IMR-90 (cell line): ENCODE measurements at regions not wholly inside any gene's neighbourhood (a gene's known extent, or its start where the extent isn't known, plus 50 kb on each side); places are given as distances from the start of the nearest gene placed in this dataset.

Experiments
- ATAC-seq: fragments of 200-7000 bp; cut with Tn5 transposase; 2 replicates; pipeline ENCODE4 v1.9.1; 2020; ENCODE audit warnings: low read depth, mild to moderate bottlenecking, moderate library complexity
- BruUV-seq: library from RNA; stranded (reverse); fragments of 400-500 nt; replicated peaks from 2 replicates; lab custom pipeline; 2021; lab: Mats Ljungman, UMichigan
- CTCF ChIA-PET: fragments of 300-600 bp; formaldehyde crosslinking; extraction: SDS; loops from one replicate; lab custom pipeline; 2021; ENCODE audit warnings: antibody characterized with exemption; lab: Yijun Ruan, JAX
- POLR2A ChIA-PET: fragments of 300-600 bp; sonication (Branson Sonifier 250); formaldehyde crosslinking; loops from one replicate; lab custom pipeline; 2022; ENCODE audit warnings: antibody characterized with exemption; ENCODE audit not compliant: unreplicated experiment; lab: Charles Lee
- DNase-seq: peaks from one replicate; pipeline ENCODE4 v3.0.0; 2013
- H2AFZ ChIP-seq: replicated peaks from 2 replicates; pipeline ENCODE3; 2013; ENCODE audit warnings: low read length, mild to moderate bottlenecking; ENCODE audit not compliant: poor library complexity
- H2AK5ac ChIP-seq: 2 replicates; pipeline ENCODE4 v1.6.1; 2013; ENCODE audit warnings: low read depth, low read length, inconsistent platforms
- H2AK9ac ChIP-seq: replicated peaks from 2 replicates; pipeline ENCODE3; 2013; ENCODE audit warnings: mild to moderate bottlenecking, low read depth, low read length, moderate library complexity; ENCODE audit not compliant: poor library complexity
- H2BK120ac ChIP-seq: 2 replicates; pipeline ENCODE4 v1.6.1; 2013; ENCODE audit warnings: low read depth, low read length, inconsistent platforms
- H2BK15ac ChIP-seq: 3 replicates; pipeline ENCODE4 v1.6.1; 2013; ENCODE audit warnings: low read depth, low read length, inconsistent platforms
- H2BK20ac ChIP-seq: 2 replicates; pipeline ENCODE4 v1.6.1; 2013; ENCODE audit warnings: low read depth, mild to moderate bottlenecking, inconsistent platforms, low read length, moderate library complexity
- H2BK5ac ChIP-seq: 2 replicates; pipeline ENCODE4 v1.6.1; 2013; ENCODE audit warnings: mild to moderate bottlenecking, low read depth, low read length, inconsistent platforms; ENCODE audit not compliant: poor library complexity, severe bottlenecking
- H3K14ac ChIP-seq: replicated peaks from 2 replicates; pipeline ENCODE4 v1.6.1; 2013; ENCODE audit warnings: low read depth, low read length, inconsistent platforms
- H3K18ac ChIP-seq: 2 replicates; pipeline ENCODE4 v1.6.1; 2013; ENCODE audit warnings: low read depth, low read length, control low read depth
- H3K23ac ChIP-seq: 2 replicates; pipeline ENCODE4 v1.6.1; 2013; ENCODE audit warnings: low read depth, low read length, inconsistent platforms
- H3K27ac ChIP-seq: 2 replicates; pipeline ENCODE4 v1.5.1; 2013; ENCODE audit warnings: mild to moderate bottlenecking, control low read depth, low read length; ENCODE audit not compliant: insufficient read depth
- H3K27me3 ChIP-seq: 2 replicates; pipeline ENCODE4 v1.6.1; 2013; ENCODE audit warnings: low read length; ENCODE audit not compliant: control insufficient read depth, insufficient read depth
- H3K36me3 ChIP-seq: 2 replicates; pipeline ENCODE4 v1.6.1; 2013; ENCODE audit warnings: low read length, mixed read lengths; ENCODE audit not compliant: control insufficient read depth, insufficient read depth
- H3K4ac ChIP-seq: 2 replicates; pipeline ENCODE4 v1.6.1; 2013; ENCODE audit warnings: low read depth, low read length, inconsistent platforms
- H3K4me1 ChIP-seq: 2 replicates; pipeline ENCODE4 v1.6.1; 2013; ENCODE audit warnings: low read length, mixed read lengths; ENCODE audit not compliant: control insufficient read depth, insufficient read depth
- H3K4me2 ChIP-seq: 2 replicates; pipeline ENCODE4 v1.6.1; 2013; ENCODE audit warnings: low read depth, mild to moderate bottlenecking, control low read depth, low read length, moderate library complexity
- H3K4me3 ChIP-seq: 2 replicates; pipeline ENCODE4 v1.5.1; 2013; ENCODE audit warnings: low read depth, mild to moderate bottlenecking, control low read depth, low read length, moderate library complexity; ENCODE audit not compliant: insufficient read depth
- H3K56ac ChIP-seq: 2 replicates; pipeline ENCODE4 v1.6.1; 2013; ENCODE audit warnings: low read length, inconsistent platforms; ENCODE audit not compliant: insufficient read depth; ENCODE audit errors: extremely low read depth
- H3K79me1 ChIP-seq, 2 experiments: 2 replicates each; pipeline ENCODE4 v1.6.1; 2013; ENCODE audit warnings: low read length in 2 of 2, inconsistent platforms in 1 of 2, low read depth in 1 of 2
- H3K9ac ChIP-seq: 2 replicates; pipeline ENCODE4 v1.6.1; 2013; ENCODE audit warnings: low read depth, low read length, control low read depth
- H3K9me1 ChIP-seq: 2 replicates; pipeline ENCODE4 v1.6.1; 2013; ENCODE audit warnings: low read length, inconsistent platforms; ENCODE audit not compliant: insufficient read depth
- H3K9me3 ChIP-seq: 2 replicates; pipeline ENCODE4 v1.6.1; 2013; ENCODE audit warnings: low read length; ENCODE audit not compliant: control insufficient read depth, insufficient read depth
- H4K20me1 ChIP-seq: 2 replicates; pipeline ENCODE4 v1.6.1; 2013; ENCODE audit warnings: low read length, inconsistent platforms; ENCODE audit not compliant: insufficient read depth
- H4K5ac ChIP-seq: 2 replicates; pipeline ENCODE4 v1.6.1; 2013; ENCODE audit warnings: mild to moderate bottlenecking, low read depth, low read length, control low read depth
- H4K8ac ChIP-seq, 2 experiments: 2 replicates each; pipeline ENCODE4 v1.6.1; 2013; ENCODE audit warnings: low read depth in 2 of 2, low read length in 2 of 2, control low read depth in 1 of 2, inconsistent platforms in 1 of 2
- H4K91ac ChIP-seq: 2 replicates; pipeline ENCODE4 v1.6.1; 2013; ENCODE audit warnings: low read depth, low read length, inconsistent platforms; ENCODE audit not compliant: insufficient read depth
- BHLHE40 ChIP-seq: fragments of 150-350 bp; IDR thresholded peaks from 2 replicates; pipeline ENCODE4 v1.6.1; 2016; ENCODE audit warnings: mild to moderate bottlenecking, low read depth, low read length
- CEBPB ChIP-seq: IDR thresholded peaks from 2 replicates; pipeline ENCODE4 v1.6.1; 2012; ENCODE audit warnings: low read depth, low read length, improper control_type of control experiment
- CHD1 ChIP-seq: IDR thresholded peaks from 2 replicates; pipeline ENCODE4 v1.6.1; 2012; ENCODE audit warnings: low read depth, low read length, improper control_type of control experiment
- FOS ChIP-seq: fragments of 150-350 bp; IDR thresholded peaks from 2 replicates; pipeline ENCODE4 v1.6.1; 2016; ENCODE audit warnings: low read depth, low read length
- MAFK ChIP-seq: IDR thresholded peaks from 2 replicates; pipeline ENCODE4 v1.6.1; 2012; ENCODE audit warnings: low read depth, low read length, improper control_type of control experiment
- MAZ ChIP-seq: IDR thresholded peaks from 2 replicates; pipeline ENCODE4 v1.6.1; 2012; ENCODE audit warnings: low read depth, mild to moderate bottlenecking, low read length, improper control_type of control experiment, moderate library complexity, borderline replicate concordance
- MXI1 ChIP-seq: IDR thresholded peaks from 2 replicates; pipeline ENCODE4 v1.6.1; 2012; ENCODE audit warnings: low read depth, mild to moderate bottlenecking, low read length, moderate library complexity, borderline replicate concordance
- NFE2L2 ChIP-seq: fragments of 150-350 bp; IDR thresholded peaks from 2 replicates; pipeline ENCODE4 v1.6.1; 2016; ENCODE audit warnings: low read depth, mild to moderate bottlenecking, low read length
- POLR2A ChIP-seq: IDR thresholded peaks from 2 replicates; pipeline ENCODE4 v1.6.1; 2012; ENCODE audit warnings: mild to moderate bottlenecking, low read depth, low read length
- RAD21 ChIP-seq: IDR thresholded peaks from 2 replicates; pipeline ENCODE4 v1.6.1; 2012; ENCODE audit warnings: low read length, improper control_type of control experiment
- RCOR1 ChIP-seq: IDR thresholded peaks from 2 replicates; pipeline ENCODE4 v1.6.1; 2012; ENCODE audit warnings: mild to moderate bottlenecking, low read length, improper control_type of control experiment; ENCODE audit not compliant: insufficient replicate concordance
- RFX5 ChIP-seq: IDR thresholded peaks from 2 replicates; pipeline ENCODE4 v1.8.0; 2012; ENCODE audit warnings: low read depth, mild to moderate bottlenecking, low read length, moderate library complexity
- SMC3 ChIP-seq: fragments of 150-350 bp; IDR thresholded peaks from 2 replicates; pipeline ENCODE4 v1.6.1; 2016; ENCODE audit warnings: low read depth, mild to moderate bottlenecking, antibody characterized with exemption, low read length, moderate library complexity
- WGBS, 2 experiments: methylation state at CpG; one replicate each; pipeline versions ENCODE4 v1.1.5 to v1.1.7; 2013; ENCODE audit warnings: missing lambda C conversion rate in 2 of 2; ENCODE audit not compliant: insufficient read length in 1 of 2; ENCODE audit errors: extremely low coverage in 2 of 2; 5-methylcytosine and 5-hydroxymethylcytosine counted together
- dilution Hi-C: fragments of 300-500 bp; cut with HindIII; formaldehyde crosslinking; loops from one replicate; pipeline ENCODE4 v1.14.3; 2018; ENCODE audit warnings: low sequenced_read_pairs; ENCODE audit not compliant: unreplicated experiment
- in situ Hi-C: fragments of 300-500 bp; cut with MboI; formaldehyde crosslinking; loops from 3 replicates; pipeline ENCODE4 v1.14.3; 2019; ENCODE audit warnings: low sequenced_read_pairs, inconsistent platforms, mixed read lengths
- intact Hi-C: fragments of 100-400 bp; cut with micrococcal nuclease; formaldehyde crosslinking; loops from 2 replicates; pipeline ENCODE4 v1.10.0; 2022
- TF ChIP-seq, protein P1 (sequence below): fragments of 150-350 bp; IDR thresholded peaks from 2 replicates; pipeline ENCODE4 v1.6.1; 2016; ENCODE audit warnings: low read depth, mild to moderate bottlenecking, low read length, moderate library complexity, borderline replicate concordance
- TF ChIP-seq, protein P2 (sequence below): conservative IDR thresholded peaks from 2 replicates; pipeline ENCODE4 v1.5.1; 2012; ENCODE audit warnings: mild to moderate bottlenecking, low read depth, low read length, improper control_type of control experiment
- TF ChIP-seq, protein P3 (sequence below): fragments of 150-350 bp; IDR thresholded peaks from 2 replicates; pipeline ENCODE4 v1.6.1; 2017; ENCODE audit warnings: mild to moderate bottlenecking, antibody characterized with exemption, low read length, low read depth

DNA sequence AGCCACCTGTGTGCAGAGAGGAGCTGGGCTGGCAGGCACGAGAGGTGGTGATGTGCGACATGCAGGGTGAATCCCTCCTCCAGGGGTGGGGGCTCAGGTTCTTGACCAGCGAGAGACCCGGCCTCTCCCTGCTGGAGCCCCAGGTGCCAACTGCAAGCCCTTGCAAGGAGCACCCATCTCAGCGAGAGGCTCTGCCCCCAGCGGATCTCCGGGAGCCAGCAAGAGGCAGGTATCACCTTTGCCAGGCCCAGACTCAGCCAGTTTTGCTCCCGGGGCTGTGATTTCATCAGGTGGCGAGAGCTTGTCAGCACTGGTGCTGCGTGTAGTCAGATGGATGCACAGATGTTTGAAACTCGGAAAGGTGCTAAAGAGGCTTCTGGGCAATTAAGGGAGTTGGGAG is 87.7 kb downstream of the TFAP2C start:
- no peak for TF ChIP-seq FOS
- no peak for TF ChIP-seq MXI1
- no peak for TF ChIP-seq RCOR1
- TF ChIP-seq CEBPB = no peak
- TF ChIP-seq SMC3 = no peak
- TF ChIP-seq MAFK = no peak
- no peak for TF ChIP-seq BHLHE40
- no peak for TF ChIP-seq MAZ
- TF ChIP-seq POLR2A = no peak
- TF ChIP-seq NFE2L2 = no peak
- TF ChIP-seq CHD1 = no peak
- no peak for TF ChIP-seq RAD21
- TF ChIP-seq RFX5 = no peak
- TF ChIP-seq, protein P1, sequence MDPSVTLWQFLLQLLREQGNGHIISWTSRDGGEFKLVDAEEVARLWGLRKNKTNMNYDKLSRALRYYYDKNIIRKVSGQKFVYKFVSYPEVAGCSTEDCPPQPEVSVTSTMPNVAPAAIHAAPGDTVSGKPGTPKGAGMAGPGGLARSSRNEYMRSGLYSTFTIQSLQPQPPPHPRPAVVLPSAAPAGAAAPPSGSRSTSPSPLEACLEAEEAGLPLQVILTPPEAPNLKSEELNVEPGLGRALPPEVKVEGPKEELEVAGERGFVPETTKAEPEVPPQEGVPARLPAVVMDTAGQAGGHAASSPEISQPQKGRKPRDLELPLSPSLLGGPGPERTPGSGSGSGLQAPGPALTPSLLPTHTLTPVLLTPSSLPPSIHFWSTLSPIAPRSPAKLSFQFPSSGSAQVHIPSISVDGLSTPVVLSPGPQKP = no peak
- TF ChIP-seq, protein P2, sequence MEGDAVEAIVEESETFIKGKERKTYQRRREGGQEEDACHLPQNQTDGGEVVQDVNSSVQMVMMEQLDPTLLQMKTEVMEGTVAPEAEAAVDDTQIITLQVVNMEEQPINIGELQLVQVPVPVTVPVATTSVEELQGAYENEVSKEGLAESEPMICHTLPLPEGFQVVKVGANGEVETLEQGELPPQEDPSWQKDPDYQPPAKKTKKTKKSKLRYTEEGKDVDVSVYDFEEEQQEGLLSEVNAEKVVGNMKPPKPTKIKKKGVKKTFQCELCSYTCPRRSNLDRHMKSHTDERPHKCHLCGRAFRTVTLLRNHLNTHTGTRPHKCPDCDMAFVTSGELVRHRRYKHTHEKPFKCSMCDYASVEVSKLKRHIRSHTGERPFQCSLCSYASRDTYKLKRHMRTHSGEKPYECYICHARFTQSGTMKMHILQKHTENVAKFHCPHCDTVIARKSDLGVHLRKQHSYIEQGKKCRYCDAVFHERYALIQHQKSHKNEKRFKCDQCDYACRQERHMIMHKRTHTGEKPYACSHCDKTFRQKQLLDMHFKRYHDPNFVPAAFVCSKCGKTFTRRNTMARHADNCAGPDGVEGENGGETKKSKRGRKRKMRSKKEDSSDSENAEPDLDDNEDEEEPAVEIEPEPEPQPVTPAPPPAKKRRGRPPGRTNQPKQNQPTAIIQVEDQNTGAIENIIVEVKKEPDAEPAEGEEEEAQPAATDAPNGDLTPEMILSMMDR = no peak
- TF ChIP-seq, protein P3, sequence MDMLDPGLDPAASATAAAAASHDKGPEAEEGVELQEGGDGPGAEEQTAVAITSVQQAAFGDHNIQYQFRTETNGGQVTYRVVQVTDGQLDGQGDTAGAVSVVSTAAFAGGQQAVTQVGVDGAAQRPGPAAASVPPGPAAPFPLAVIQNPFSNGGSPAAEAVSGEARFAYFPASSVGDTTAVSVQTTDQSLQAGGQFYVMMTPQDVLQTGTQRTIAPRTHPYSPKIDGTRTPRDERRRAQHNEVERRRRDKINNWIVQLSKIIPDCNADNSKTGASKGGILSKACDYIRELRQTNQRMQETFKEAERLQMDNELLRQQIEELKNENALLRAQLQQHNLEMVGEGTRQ = no peak
- POLR2A ChIA-PET = no interaction called here
- ATAC-seq (no peak), DNase-seq (no peak)
- no peaks in the 10 kb centered on the region for H3K36me3 ChIP-seq
- no peak overlapping the region for H4K8ac ChIP-seq
- no peak overlapping the region for H2BK15ac ChIP-seq
- H3K14ac ChIP-seq = no peak overlapping the region
- H3K9ac ChIP-seq = no peak overlapping the region
- H3K4me3 ChIP-seq = no peak overlapping the region
- peaks cover 2% of the 10 kb centered on the region; the same call in 1 of the 2 replicates for H3K27me3 ChIP-seq
- H3K79me1 ChIP-seq = no peaks in the 10 kb centered on the region
- H3K9me3 ChIP-seq = no peaks in the 10 kb centered on the region
- no peak overlapping the region for H3K18ac ChIP-seq
- H4K5ac ChIP-seq = no peak overlapping the region
- in situ Hi-C loops (no loop called here), dilution Hi-C loops (no loop called here), intact Hi-C loops (no loop called here)
- H3K27ac ChIP-seq = no peak overlapping the region
- 55% methylated on average over 2 of the region's 11 CpGs; no CpG with 5 or more reads in 1 of the 2 experiments for WGBS, 2 experiments
- no peak overlapping the region for H3K4me2 ChIP-seq
- no peak overlapping the region for H2BK20ac ChIP-seq
- no peaks in the 10 kb centered on the region for H3K9me1 ChIP-seq
- H2AK9ac ChIP-seq = no peak overlapping the region
- H4K20me1 ChIP-seq = no peaks in the 10 kb centered on the region
- no peak overlapping the region for H3K56ac ChIP-seq
- H2BK120ac ChIP-seq = no peak overlapping the region
- no peak overlapping the region for H2BK5ac ChIP-seq
- BruUV-seq = no TSS peak
- CTCF ChIA-PET = no interaction called here
- H3K4me1 ChIP-seq = no peaks in the 10 kb centered on the region
- H4K91ac ChIP-seq = no peak overlapping the region
- no peak overlapping the region for H2AFZ ChIP-seq
- H3K4ac ChIP-seq = no peak overlapping the region
- no peak overlapping the region for H2AK5ac ChIP-seq
- H3K23ac ChIP-seq = no peak overlapping the region
